GM12875 (cell line): ENCODE measurements at regions not wholly inside any gene's neighbourhood (a gene's known extent, or its start where the extent isn't known, plus 50 kb on each side); places are given as distances from the start of the nearest gene placed in this dataset.
"Not testable (repeated sequence)": the region's sequence is repeated elsewhere in the genome, so short reads cannot be mapped to it uniquely, and the experiment has no call there.

Experiments
- H3K4me3 ChIP-seq: one replicate; pipeline ENCODE4 v1.5.1; 2011; ENCODE audit warnings: low read depth, low read length, control low read depth
- TF ChIP-seq, protein P1 (sequence below): IDR thresholded peaks from 2 replicates; pipeline ENCODE4 v1.5.1; 2011; ENCODE audit warnings: low read depth, mild to moderate bottlenecking, control low read depth, inconsistent platforms, low read length, moderate library complexity, borderline replicate concordance; ENCODE audit not compliant: insufficient read depth

DNA sequence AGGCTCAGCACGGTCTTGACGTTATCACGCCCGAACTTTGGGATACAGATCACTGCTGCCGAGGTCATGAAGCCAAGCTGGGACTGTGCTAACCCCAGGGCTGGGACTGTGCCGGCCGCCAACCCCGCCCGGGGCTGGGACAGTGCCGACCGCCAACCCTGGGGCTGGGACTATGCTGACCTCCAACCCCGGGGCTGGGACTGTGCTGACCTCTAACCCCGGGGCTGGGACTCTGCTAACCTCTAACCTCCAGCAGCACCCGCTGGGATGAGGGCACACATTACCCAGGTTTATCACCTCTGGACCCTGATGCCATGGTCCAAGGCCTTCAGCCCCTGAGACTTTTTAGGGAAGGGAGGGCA lies 129.7 kb downstream of the IGLL1 start:
- TF ChIP-seq, protein P1, sequence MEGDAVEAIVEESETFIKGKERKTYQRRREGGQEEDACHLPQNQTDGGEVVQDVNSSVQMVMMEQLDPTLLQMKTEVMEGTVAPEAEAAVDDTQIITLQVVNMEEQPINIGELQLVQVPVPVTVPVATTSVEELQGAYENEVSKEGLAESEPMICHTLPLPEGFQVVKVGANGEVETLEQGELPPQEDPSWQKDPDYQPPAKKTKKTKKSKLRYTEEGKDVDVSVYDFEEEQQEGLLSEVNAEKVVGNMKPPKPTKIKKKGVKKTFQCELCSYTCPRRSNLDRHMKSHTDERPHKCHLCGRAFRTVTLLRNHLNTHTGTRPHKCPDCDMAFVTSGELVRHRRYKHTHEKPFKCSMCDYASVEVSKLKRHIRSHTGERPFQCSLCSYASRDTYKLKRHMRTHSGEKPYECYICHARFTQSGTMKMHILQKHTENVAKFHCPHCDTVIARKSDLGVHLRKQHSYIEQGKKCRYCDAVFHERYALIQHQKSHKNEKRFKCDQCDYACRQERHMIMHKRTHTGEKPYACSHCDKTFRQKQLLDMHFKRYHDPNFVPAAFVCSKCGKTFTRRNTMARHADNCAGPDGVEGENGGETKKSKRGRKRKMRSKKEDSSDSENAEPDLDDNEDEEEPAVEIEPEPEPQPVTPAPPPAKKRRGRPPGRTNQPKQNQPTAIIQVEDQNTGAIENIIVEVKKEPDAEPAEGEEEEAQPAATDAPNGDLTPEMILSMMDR: no peak
- H3K4me3 ChIP-seq: no peak overlapping the region

DNA sequence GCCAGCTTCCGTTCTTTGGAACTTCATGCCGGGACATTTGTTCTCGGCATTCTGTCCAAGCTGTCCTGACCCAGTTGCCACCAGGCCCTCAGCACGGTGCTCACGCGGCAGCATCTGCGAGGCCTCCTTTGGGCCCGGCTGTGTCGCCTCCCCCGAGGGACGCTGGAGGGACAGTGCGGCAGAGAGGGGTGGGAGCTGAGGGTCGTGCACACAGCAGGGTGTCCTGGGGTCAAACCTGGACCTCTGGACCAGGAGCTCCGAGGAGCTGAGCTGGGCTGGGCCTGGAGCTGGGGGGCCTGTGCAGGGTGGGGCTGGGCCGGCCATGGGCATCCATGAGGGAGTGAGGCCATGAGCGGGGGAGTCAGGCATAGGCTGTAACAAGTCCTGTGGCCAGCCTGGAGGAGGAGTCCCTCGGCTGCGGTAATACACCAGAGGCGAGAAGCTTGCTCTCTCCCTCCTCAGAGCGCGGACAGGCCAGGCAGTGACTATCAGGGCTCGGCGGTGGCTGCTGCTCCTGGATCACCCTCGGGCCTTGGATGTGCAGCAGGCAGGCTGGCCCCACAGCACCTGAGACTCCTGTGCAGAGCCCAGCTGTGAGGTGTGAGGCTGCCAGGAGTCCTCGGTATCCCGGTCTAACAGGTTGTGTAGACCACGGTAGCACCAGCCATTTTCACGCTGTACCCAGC lies 130.2 kb downstream of the IGLL1 start:
- H3K4me3 ChIP-seq: not testable (repeated sequence)

- not testable (repeated sequence) for H3K4me3 ChIP-seq
These were observed 131.4 kb downstream of the IGLL1 start for GRCh38 chr22:23448499-23449288.

DNA sequence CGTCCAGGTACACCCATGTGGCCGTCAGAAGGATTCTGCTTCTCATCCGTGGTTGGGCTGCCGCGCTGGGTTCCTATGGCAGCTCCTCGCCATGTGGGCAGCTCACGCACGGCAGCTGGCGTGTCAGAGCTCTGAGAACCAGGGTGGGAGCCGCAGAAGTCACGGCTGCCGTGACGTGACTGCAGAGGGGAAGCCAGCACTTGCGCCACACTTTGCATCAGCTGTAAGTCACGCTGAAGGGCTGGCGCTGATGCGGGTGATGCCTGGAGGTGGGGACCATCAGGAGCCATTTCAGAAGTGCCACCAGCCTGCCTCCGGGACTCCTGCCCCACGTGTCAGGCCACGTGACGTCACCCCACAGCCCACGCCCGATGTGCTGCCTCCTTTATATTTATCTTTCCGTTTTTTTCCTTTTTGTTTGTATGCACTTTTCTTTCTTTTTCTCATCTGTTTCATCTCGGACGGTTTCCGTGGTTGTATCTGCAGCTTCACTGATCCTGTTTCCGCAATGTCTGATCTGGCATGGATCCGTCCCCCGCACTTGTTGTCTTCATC lies 133.2 kb downstream of the IGLL1 start:
- H3K4me3 ChIP-seq: no peak overlapping the region
- TF ChIP-seq, protein P1: no peak

- not testable (repeated sequence) for H3K4me3 ChIP-seq
These were observed 133.9 kb downstream of the IGLL1 start for GRCh38 chr22:23446194-23446593.

- not testable (repeated sequence) for H3K4me3 ChIP-seq
These were observed 136.2 kb downstream of the IGLL1 start for GRCh38 chr22:23443905-23444304.

DNA sequence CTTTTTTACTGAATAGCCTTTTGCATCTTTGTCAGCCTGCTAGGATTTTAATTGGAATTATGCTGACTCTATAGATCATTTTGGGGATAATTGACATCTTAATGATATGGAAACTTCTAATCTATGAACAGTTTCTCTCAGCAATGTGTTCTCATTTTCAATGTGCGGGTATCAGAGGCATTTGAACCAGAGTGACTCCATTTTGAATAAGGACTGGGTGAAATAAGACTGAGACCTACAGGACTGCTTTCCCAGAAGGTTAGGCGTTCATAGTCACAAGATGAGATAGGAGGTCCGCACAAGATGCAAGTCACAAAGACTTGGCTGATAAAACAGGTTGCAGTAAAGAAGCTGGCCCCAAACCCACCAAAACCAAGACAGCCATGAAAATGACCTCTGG lies 140.5 kb downstream of the IGLL1 start:
- not testable (repeated sequence) for H3K4me3 ChIP-seq

DNA sequence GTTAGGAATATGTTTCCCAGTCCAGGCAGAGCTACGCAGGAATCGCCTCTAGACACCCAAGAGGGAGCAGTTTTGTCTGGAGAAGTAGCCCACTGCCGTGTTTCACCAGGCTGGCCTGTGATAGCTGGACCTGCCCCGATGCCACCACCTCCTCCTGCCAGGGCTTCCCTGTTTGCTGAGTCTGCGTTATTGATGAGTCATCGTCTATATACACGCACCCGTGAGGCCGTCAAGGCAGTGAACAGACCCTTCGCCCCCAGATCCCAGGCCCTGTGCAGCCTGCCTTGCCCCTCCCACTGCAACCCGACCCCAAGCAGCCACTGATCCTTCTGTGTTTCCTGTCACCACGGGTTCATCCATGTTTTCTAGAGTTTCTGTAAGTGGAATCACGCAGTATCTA lies 141.9 kb downstream of the IGLL1 start:
- TF ChIP-seq, protein P1: no peak
- H3K4me3 ChIP-seq: no peak overlapping the region

DNA sequence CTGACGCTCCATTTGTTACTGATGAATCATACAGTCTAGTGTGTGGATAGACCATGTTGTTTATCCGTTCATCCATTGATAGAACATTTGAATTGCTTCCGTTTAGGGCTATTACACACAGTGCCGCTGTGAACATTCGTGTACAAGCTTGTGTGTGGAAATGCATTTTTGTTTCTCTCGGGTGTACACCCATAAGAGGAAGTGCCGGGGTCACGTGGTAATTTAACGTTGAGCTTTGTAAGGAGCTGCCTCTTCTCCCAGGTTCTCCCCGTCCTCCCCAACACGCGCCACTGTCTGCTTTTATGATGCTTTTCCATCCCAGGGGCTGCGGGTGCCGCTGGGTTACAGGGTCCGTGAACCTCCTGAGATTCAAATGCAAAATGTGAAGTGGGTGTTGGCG lies 142.3 kb downstream of the IGLL1 start:
- H3K4me3 ChIP-seq: no peak overlapping the region
- TF ChIP-seq, protein P1: no peak

DNA sequence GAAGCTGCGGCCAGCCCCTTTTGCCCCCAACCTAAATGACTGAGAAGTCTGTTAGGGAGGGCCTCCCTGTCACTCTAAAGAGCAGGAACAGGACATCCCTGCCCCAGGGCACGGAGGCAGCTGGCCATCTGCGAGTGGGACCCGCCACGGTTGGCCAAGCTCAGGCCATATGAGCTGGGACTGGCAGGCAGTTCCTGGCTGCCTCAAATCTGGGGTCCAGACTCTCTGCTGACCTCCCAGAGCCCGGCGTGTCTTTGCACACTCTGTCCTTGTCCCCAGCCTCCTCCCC lies 143.0 kb downstream of the IGLL1 start:
- not testable (repeated sequence) for H3K4me3 ChIP-seq

GRCh38 chr22:23436354-23437106 lies 143.6 kb downstream of the IGLL1 start:
- not testable (repeated sequence) for H3K4me3 ChIP-seq

DNA sequence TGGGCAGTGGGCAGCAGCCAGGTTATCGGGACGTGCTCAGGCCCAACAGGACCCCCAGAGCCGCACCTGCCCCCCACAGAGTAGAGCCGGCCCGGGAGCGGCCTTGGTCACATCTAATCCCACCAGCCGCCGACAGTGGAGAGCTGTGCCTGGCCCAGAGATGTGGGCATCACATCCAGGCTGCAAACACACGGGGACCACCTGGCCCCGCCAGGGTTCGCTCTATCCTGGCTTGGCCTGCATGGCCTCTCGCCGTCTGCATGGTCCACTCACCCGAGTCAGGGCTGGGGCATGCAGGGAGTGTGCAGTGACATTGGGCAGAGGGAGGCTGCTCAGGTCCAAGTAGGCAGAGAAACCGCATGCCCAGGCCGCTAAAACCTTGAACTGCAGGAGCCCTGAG lies 144.9 kb downstream of the IGLL1 start:
- H3K4me3 ChIP-seq: not testable (repeated sequence)

GRCh38 chr22:23434198-23434830 lies 145.8 kb downstream of the IGLL1 start:
- not testable (repeated sequence) for H3K4me3 ChIP-seq
